A549 (cell line): ENCODE measurements at regions not wholly inside any gene's neighbourhood (a gene's known extent, or its start where the extent isn't known, plus 50 kb on each side); places are given as distances from the start of the nearest gene placed in this dataset.

Source experiments
- ATAC-seq, 2 experiments: fragments of 200-7000 bp in 1 of 2; fragments of >200 bp in 1 of 2; cut with Nextera tagmentation in 1 of 2; cut with Tn5 transposase in 1 of 2; 3 replicates each; pipeline versions ENCODE4 v1.8.0 to v1.9.1; 2018 to 2020; ENCODE audit warnings: mild to moderate bottlenecking in 1 of 2, moderate library complexity in 1 of 2
- CTCF ChIA-PET: fragments of 300-600 bp; sonication (Branson Sonifier 250); formaldehyde crosslinking; extraction: SDS; loops from one replicate; lab custom pipeline; 2021; ENCODE audit warnings: antibody characterized with exemption, inconsistent platforms; lab: Yijun Ruan, JAX
- POLR2A ChIA-PET: fragments of 350-600 bp; formaldehyde crosslinking; extraction: SDS; loops from one replicate; lab custom pipeline; 2021; ENCODE audit warnings: antibody characterized with exemption, inconsistent platforms; lab: Yijun Ruan, JAX
- DNase-seq, 2 experiments: peaks; one replicate each; pipeline versions ENCODE4 v3.0.0 to v3.0.0-alpha.2; 2011 to 2016; ENCODE audit warnings: low read depth in 1 of 2, low spot score in 1 of 2
- FAIRE-seq: peaks from 2 replicates; lab custom pipeline; 2011; peaks lifted over from hg19 to GRCh38; lab: Jason Lieb, UNC
- H3K27ac ChIP-seq, 2 experiments: fragments of >200 bp; sonication (Bioruptor Twin); formaldehyde crosslinking; 3 replicates each; pipeline ENCODE4 v1.5.1; 2016 to 2017
- H3K4me1 ChIP-seq: fragments of >200 bp; sonication (Bioruptor Twin); formaldehyde crosslinking; 3 replicates; pipeline ENCODE4 v1.6.1; 2016
- H3K4me2 ChIP-seq: fragments of >200 bp; sonication (Bioruptor Twin); formaldehyde crosslinking; 3 replicates; pipeline ENCODE4 v1.6.1; 2016
- H3K4me3 ChIP-seq: fragments of >200 bp; sonication (Bioruptor Twin); formaldehyde crosslinking; 3 replicates; pipeline ENCODE4 v1.5.1; 2016
- H3K9me3 ChIP-seq: fragments of >200 bp; sonication (Bioruptor Twin); formaldehyde crosslinking; 3 replicates; pipeline ENCODE4 v1.6.1; 2016
- ATOH8 ChIP-seq: fragments of 250-450 bp; sonication (Bioruptor Pico); IDR thresholded peaks from 2 replicates; pipeline ENCODE4 v1.5.0; 2020; ENCODE audit warnings: low read depth, mild to moderate bottlenecking, moderate library complexity
- BCL3 ChIP-seq: fragments of >200 bp; sonication (Bioruptor Twin); formaldehyde crosslinking; IDR thresholded peaks from 3 replicates; pipeline ENCODE4 v1.6.1; 2016
- CBX2 ChIP-seq: fragments of 200-600 bp; sonication (generic); IDR thresholded peaks from 2 replicates; pipeline ENCODE4 v1.6.1; 2016; ENCODE audit warnings: low read depth, mild to moderate bottlenecking, borderline replicate concordance
- CEBPB ChIP-seq, 2 experiments: fragments of >200 bp in 1 of 2; sonication (Bioruptor Twin) in 1 of 2; formaldehyde crosslinking in 1 of 2; IDR thresholded peaks; 2 replicates each; pipeline ENCODE4 v1.6.1; 2012 to 2016
- EHF ChIP-seq: fragments of 250-450 bp; sonication (Bioruptor Pico); IDR thresholded peaks from 2 replicates; pipeline ENCODE4 v1.5.0; 2020; ENCODE audit warnings: mild to moderate bottlenecking
- EHMT2 ChIP-seq: fragments of 200-600 bp; sonication (generic); IDR thresholded peaks from 2 replicates; pipeline ENCODE4 v1.6.1; 2016; ENCODE audit warnings: antibody characterized with exemption, low read depth, mild to moderate bottlenecking, moderate library complexity
- ESRRA ChIP-seq: fragments of 150-350 bp; IDR thresholded peaks from 2 replicates; pipeline ENCODE4 v1.6.1; 2014; ENCODE audit warnings: mild to moderate bottlenecking, low read length, borderline replicate concordance
- FOSB ChIP-seq: fragments of 250-450 bp; sonication (Bioruptor Pico); IDR thresholded peaks from 2 replicates; pipeline ENCODE4 v1.5.0; 2020; ENCODE audit warnings: mild to moderate bottlenecking, moderate library complexity
- FOSL2 ChIP-seq, 2 experiments: fragments of 450-650 bp in 1 of 2; fragments of >200 bp in 1 of 2; sonication (Bioruptor Twin) in 1 of 2; formaldehyde crosslinking; IDR thresholded peaks; 2 replicates each; pipeline versions ENCODE4 v1.5.0 to v1.6.1; 2016 to 2020; ENCODE audit warnings: mild to moderate bottlenecking in 1 of 2, moderate library complexity in 1 of 2
- FOXS1 ChIP-seq: fragments of 250-450 bp; sonication (Bioruptor Pico); IDR thresholded peaks from 2 replicates; pipeline ENCODE4 v1.5.0; 2020; ENCODE audit warnings: mild to moderate bottlenecking, moderate library complexity
- HDAC2 ChIP-seq: fragments of 200-600 bp; sonication (generic); IDR thresholded peaks from 2 replicates; pipeline ENCODE4 v1.6.1; 2016
- HEYL ChIP-seq: fragments of 250-450 bp; sonication (Bioruptor Pico); IDR thresholded peaks from 2 replicates; pipeline ENCODE4 v1.8.0; 2021; ENCODE audit warnings: mild to moderate bottlenecking, moderate library complexity
- JUN ChIP-seq, 2 experiments: fragments of >200 bp; sonication (Bioruptor Twin); formaldehyde crosslinking; IDR thresholded peaks; 2 replicates in 1 of 2; 3 replicates in 1 of 2; pipeline ENCODE4 v1.6.1; 2016 to 2017
- KDM1A ChIP-seq: fragments of 200-600 bp; sonication (generic); IDR thresholded peaks from 2 replicates; pipeline ENCODE4 v1.6.1; 2016; ENCODE audit warnings: low read depth, mild to moderate bottlenecking
- MAFK ChIP-seq: fragments of 450-650 bp; IDR thresholded peaks from 2 replicates; pipeline ENCODE4 v1.6.1; 2014; ENCODE audit not compliant: partially characterized antibody
- MAZ ChIP-seq: fragments of 150-350 bp; IDR thresholded peaks from 2 replicates; pipeline ENCODE4 v1.6.1; 2014; ENCODE audit warnings: antibody characterized with exemption, low read depth, low read length, borderline replicate concordance
- MYC ChIP-seq: IDR thresholded peaks from 2 replicates; pipeline ENCODE4 v1.6.1; 2012; ENCODE audit warnings: mild to moderate bottlenecking, inconsistent platforms, low read length, improper control_type of control experiment, borderline replicate concordance
- NR3C1 ChIP-seq: fragments of >200 bp; sonication (Bioruptor Twin); formaldehyde crosslinking; IDR thresholded peaks from 3 replicates; pipeline ENCODE4 v1.6.1; 2017
- PHF8 ChIP-seq: fragments of 200-600 bp; sonication (generic); IDR thresholded peaks from 2 replicates; pipeline ENCODE4 v1.6.1; 2016; ENCODE audit warnings: low read depth, mild to moderate bottlenecking, antibody characterized with exemption, moderate library complexity, borderline replicate concordance
- POLR2A ChIP-seq: IDR thresholded peaks from 2 replicates; pipeline ENCODE4 v1.6.1; 2012; ENCODE audit warnings: mild to moderate bottlenecking, low read length
- POLR2AphosphoS2 ChIP-seq: conservative IDR thresholded peaks from 2 replicates; pipeline ENCODE4 v1.6.1; 2012; ENCODE audit warnings: low read length, improper control_type of control experiment, inconsistent platforms
- RARB ChIP-seq: fragments of 250-450 bp; sonication (Bioruptor Pico); IDR thresholded peaks from 2 replicates; pipeline ENCODE4 v1.8.0; 2021; ENCODE audit warnings: mild to moderate bottlenecking, moderate library complexity
- RCOR1 ChIP-seq: fragments of 150-350 bp; IDR thresholded peaks from 2 replicates; pipeline ENCODE4 v1.6.1; 2014; ENCODE audit warnings: antibody characterized with exemption, low read length, low read depth
- RFX5 ChIP-seq: fragments of 450-650 bp; IDR thresholded peaks from 2 replicates; pipeline ENCODE4 v1.7.1; 2014; ENCODE audit warnings: antibody characterized with exemption, mild to moderate bottlenecking, moderate library complexity
- RNF2 ChIP-seq: fragments of 200-600 bp; sonication (generic); IDR thresholded peaks from 2 replicates; pipeline ENCODE4 v1.6.1; 2016; ENCODE audit warnings: low read depth, mild to moderate bottlenecking, antibody characterized with exemption, moderate library complexity, borderline replicate concordance
- SMC3 ChIP-seq: fragments of >200 bp; sonication (Bioruptor Twin); formaldehyde crosslinking; IDR thresholded peaks from 3 replicates; pipeline ENCODE4 v1.6.1; 2018; ENCODE audit warnings: inconsistent platforms
- TFCP2L1 ChIP-seq: fragments of 250-450 bp; sonication (Bioruptor Pico); IDR thresholded peaks from 2 replicates; pipeline ENCODE4 v1.5.0; 2021; ENCODE audit warnings: mild to moderate bottlenecking
- ZFP36 ChIP-seq: fragments of 450-650 bp; IDR thresholded peaks from 2 replicates; pipeline ENCODE4 v1.6.1; 2014; ENCODE audit warnings: borderline replicate concordance; ENCODE audit not compliant: partially characterized antibody
- ZNF302 ChIP-seq: fragments of 250-450 bp; sonication (Bioruptor Pico); IDR thresholded peaks from 2 replicates; pipeline ENCODE4 v1.9.0; 2021; ENCODE audit warnings: inconsistent platforms, mild to moderate bottlenecking, moderate library complexity
- WGBS: methylation state at CpG from one replicate; pipeline ENCODE4 v1.1.6; 2017; ENCODE audit errors: missing lambda C conversion rate; 5-methylcytosine and 5-hydroxymethylcytosine counted together
- TF ChIP-seq, protein P1 (sequence below): fragments of 250-450 bp; sonication (Bioruptor Pico); IDR thresholded peaks from 2 replicates; pipeline ENCODE4 v1.5.0; 2021; ENCODE audit warnings: mild to moderate bottlenecking, moderate library complexity, borderline replicate concordance

- FAIRE-seq: no peak
- no peak overlapping the region for H3K27ac ChIP-seq
- H3K4me1 ChIP-seq: no peaks in the 10 kb centered on the region
- no peaks in the 10 kb centered on the region for H3K9me3 ChIP-seq
- ATAC-seq: peak; percentile 46 to 71; a peak in 4 of 6 replicates
- peak; percentile 15 to 51 for DNase-seq
- H3K4me2 ChIP-seq: no peak overlapping the region
- POLR2A ChIA-PET: no interaction called here
- WGBS: 34% methylated on average over 2 of the region's 2 CpGs
- no peak overlapping the region for H3K4me3 ChIP-seq
- TF ChIP-seq PHF8: no peak
- TF ChIP-seq FOSB (CRISPR knock-in tag): no peak
- no peak for TF ChIP-seq FOXS1 (CRISPR knock-in tag)
- no peak for TF ChIP-seq EHMT2
- TF ChIP-seq KDM1A: no peak
- TF ChIP-seq ZNF302 (CRISPR knock-in tag): no peak
- TF ChIP-seq MYC: no peak
- TF ChIP-seq BCL3: no peak
- TF ChIP-seq CBX2: no peak
- CTCF ChIA-PET: interaction anchor here (0.6 to 1.9 kb wide), 2 partner anchors 59 to 1117 kb away, joined by 3 to 4 read pairs; no protein-coding TSS in a partner anchor
Observed at GRCh38 chr7:68414631-68415425, 1183.4 kb upstream of the AUTS2 start.

GRCh38 chr7:68417002-68417401 is 1181.3 kb upstream of the AUTS2 start:
- ATAC-seq (no peak), FAIRE-seq (no peak), DNase-seq (no peak)
- ChIA-PET CTCF (no interaction called here), POLR2A (no interaction called here)
- Histone ChIP-seq H3K4me3 (no peak overlapping the region), H3K4me1 (no peaks in the 10 kb centered on the region), H3K9me3 (no peaks in the 10 kb centered on the region), H3K27ac (no peak overlapping the region), H3K4me2 (no peak overlapping the region)
- WGBS: 63% methylated on average over 2 of the region's 2 CpGs
- TF ChIP-seq RFX5 (no peak), ATOH8 (CRISPR knock-in tag) (no peak), RNF2 (no peak), SMC3 (no peak), MAZ (no peak), EHMT2 (no peak), CEBPB (IDR thresholded peaks at IDR 0.05) (no peak)
- TF ChIP-seq, protein P1, sequence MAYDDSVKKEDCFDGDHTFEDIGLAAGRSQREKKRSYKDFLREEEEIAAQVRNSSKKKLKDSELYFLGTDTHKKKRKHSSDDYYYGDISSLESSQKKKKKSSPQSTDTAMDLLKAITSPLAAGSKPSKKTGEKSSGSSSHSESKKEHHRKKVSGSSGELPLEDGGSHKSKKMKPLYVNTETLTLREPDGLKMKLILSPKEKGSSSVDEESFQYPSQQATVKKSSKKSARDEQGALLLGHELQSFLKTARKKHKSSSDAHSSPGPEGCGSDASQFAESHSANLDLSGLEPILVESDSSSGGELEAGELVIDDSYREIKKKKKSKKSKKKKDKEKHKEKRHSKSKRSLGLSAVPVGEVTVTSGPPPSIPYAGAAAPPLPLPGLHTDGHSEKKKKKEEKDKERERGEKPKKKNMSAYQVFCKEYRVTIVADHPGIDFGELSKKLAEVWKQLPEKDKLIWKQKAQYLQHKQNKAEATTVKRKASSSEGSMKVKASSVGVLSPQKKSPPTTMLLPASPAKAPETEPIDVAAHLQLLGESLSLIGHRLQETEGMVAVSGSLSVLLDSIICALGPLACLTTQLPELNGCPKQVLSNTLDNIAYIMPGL: no peak

DNA sequence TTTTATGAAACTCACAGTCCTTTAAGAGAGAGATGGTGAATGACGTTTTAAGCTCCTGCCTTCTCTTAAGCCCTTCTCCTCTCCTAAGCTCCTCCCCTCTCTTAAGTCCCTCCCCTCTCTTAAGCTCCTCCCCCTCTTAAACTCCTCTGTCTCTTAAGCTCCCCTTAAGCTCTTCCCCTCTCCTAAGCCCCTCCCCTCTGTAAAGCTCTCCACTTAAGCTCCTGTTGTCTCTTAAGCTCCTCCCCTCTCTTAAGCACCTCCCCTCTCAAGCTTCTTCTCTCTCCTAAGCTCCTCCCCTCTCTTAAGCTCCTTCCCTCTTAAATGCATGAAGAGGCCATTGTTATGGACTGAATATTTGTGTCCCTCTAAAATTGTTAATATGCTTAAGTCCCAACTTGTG is 1180.6 kb upstream of the AUTS2 start:
- ChIA-PET POLR2A (no interaction called here), CTCF (no interaction called here)
- peak in 1 of 2 experiments; percentile 68 for DNase-seq
- Histone ChIP-seq H3K4me1 (no peaks in the 10 kb centered on the region), H3K27ac (no peak overlapping the region), H3K4me2 (no peak overlapping the region), H3K9me3 (no peaks in the 10 kb centered on the region), H3K4me3 (no peak overlapping the region)
- WGBS: 32% methylated on average over 1 of the region's 1 CpG
- TF ChIP-seq POLR2A (no peak), NR3C1 (no peak), RARB (no peak), FOSL2 (IDR thresholded peaks at IDR 0.05) (no peak), FOSL2 (CRISPR knock-in tag; IDR thresholded peaks at IDR 0.05) (no peak), JUN (IDR thresholded peaks at IDR 0.05) (no peak), BCL3 (no peak), RCOR1 (no peak), HDAC2 (no peak), POLR2AphosphoS2 (no peak), ZFP36 (no peak), KDM1A (no peak), MAFK (no peak), RNF2 (no peak), TFCP2L1 (CRISPR knock-in tag) (no peak), ESRRA (no peak), EHF (CRISPR knock-in tag) (no peak), HEYL (CRISPR knock-in tag) (no peak)
- ATAC-seq: peak; percentile 48 to 79; a peak in 4 of 6 replicates
- FAIRE-seq: no peak
